A673 (cell line): ENCODE measurements at regions not wholly inside any gene's neighbourhood (a gene's known extent, or its start where the extent isn't known, plus 50 kb on each side); places are given as distances from the start of the nearest gene placed in this dataset.

ENCODE experiments used
- EZH2 ChIP-seq: fragments of 200-600 bp; sonication (generic); IDR thresholded peaks from 2 replicates; pipeline ENCODE4 v1.6.1; 2017; ENCODE audit warnings: borderline replicate concordance, low read depth, mild to moderate bottlenecking, mixed read lengths, antibody characterized with exemption, low read length; ENCODE audit not compliant: poor library complexity, severe bottlenecking
- TF ChIP-seq, protein P1 (sequence below): fragments of 300-800, 200-600 bp; sonication (generic); conservative IDR thresholded peaks from 2 replicates; pipeline ENCODE4 v1.5.1; 2017; ENCODE audit warnings: low read depth, mild to moderate bottlenecking, antibody characterized with exemption, low read length, moderate library complexity, mixed read lengths

DNA sequence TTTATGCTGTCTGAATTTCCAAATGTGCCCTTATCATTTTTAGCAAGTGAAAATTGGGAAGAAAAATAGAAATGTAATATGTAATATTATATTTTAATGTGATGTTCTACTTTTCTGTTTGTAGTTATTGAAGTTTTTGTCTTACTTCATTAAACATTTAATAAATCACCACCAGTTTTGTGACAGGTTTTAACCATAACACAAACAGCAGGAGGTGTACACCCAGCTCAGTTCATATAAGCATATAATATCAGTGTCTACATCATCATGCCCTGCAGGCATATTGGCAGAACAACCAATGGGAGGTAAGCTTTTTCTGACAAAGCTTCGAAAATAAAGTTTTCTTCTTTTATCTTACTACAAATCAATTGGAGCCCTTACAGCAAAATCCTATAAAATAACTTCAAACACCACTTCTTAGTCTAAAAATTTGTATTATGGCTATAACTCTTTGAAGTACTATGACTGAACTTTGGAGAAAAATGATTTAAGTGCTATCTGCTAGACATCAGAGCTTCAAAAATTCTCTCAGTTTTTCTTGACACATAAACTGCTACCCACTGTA, 236.7 kb downstream of the BARHL2 start:
- TF ChIP-seq, protein P1, sequence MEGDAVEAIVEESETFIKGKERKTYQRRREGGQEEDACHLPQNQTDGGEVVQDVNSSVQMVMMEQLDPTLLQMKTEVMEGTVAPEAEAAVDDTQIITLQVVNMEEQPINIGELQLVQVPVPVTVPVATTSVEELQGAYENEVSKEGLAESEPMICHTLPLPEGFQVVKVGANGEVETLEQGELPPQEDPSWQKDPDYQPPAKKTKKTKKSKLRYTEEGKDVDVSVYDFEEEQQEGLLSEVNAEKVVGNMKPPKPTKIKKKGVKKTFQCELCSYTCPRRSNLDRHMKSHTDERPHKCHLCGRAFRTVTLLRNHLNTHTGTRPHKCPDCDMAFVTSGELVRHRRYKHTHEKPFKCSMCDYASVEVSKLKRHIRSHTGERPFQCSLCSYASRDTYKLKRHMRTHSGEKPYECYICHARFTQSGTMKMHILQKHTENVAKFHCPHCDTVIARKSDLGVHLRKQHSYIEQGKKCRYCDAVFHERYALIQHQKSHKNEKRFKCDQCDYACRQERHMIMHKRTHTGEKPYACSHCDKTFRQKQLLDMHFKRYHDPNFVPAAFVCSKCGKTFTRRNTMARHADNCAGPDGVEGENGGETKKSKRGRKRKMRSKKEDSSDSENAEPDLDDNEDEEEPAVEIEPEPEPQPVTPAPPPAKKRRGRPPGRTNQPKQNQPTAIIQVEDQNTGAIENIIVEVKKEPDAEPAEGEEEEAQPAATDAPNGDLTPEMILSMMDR: no peak
- TF ChIP-seq EZH2: no peak
